Skeletal muscle satellite cell (primary cell): ENCODE measurements at regions not wholly inside any gene's neighbourhood (a gene's known extent, or its start where the extent isn't known, plus 50 kb on each side); places are given as distances from the start of the nearest gene placed in this dataset.
A peak's percentile ranks its signal among the peaks of the same experiment; 100 is the strongest.

Source experiments
- H3K27me3 ChIP-seq: 2 replicates; pipeline ENCODE4 v1.7.0; 2013; ENCODE audit warnings: low read length; ENCODE audit not compliant: control insufficient read depth, insufficient read depth
- H3K36me3 ChIP-seq: 2 replicates; pipeline ENCODE4 v1.7.0; 2013; ENCODE audit warnings: mild to moderate bottlenecking, control low read depth, low read length; ENCODE audit not compliant: insufficient read depth
- H3K4me1 ChIP-seq: 2 replicates; pipeline ENCODE4 v1.7.0; 2013; ENCODE audit warnings: low read length; ENCODE audit not compliant: control insufficient read depth, insufficient read depth
- H3K4me2 ChIP-seq: 2 replicates; pipeline ENCODE4 v1.7.0; 2013; ENCODE audit warnings: mild to moderate bottlenecking, low read length
- H3K4me3 ChIP-seq: 2 replicates; pipeline ENCODE4 v1.7.0; 2013; ENCODE audit warnings: low read length
- H3K9ac ChIP-seq: 2 replicates; pipeline ENCODE4 v1.7.0; 2013; ENCODE audit warnings: mild to moderate bottlenecking, low read depth, low read length, moderate library complexity
- H3K9me3 ChIP-seq: replicated peaks from 2 replicates; pipeline ENCODE4 v1.7.0; 2013; ENCODE audit warnings: mild to moderate bottlenecking, control low read depth, low read length

GRCh38 chr16:85984231-85984880 is 85.4 kb downstream of the IRF8 start:
- peaks cover 10% of the 10 kb centered on the region for H3K27me3 ChIP-seq

GRCh38 chr16:85984947-85985451 is 86.0 kb downstream of the IRF8 start:
- no peak overlapping the region for H3K4me3 ChIP-seq
- H3K4me1 ChIP-seq, result no peaks in the 10 kb centered on the region
- H3K27me3 ChIP-seq, result peaks cover 11% of the 10 kb centered on the region
- no peak overlapping the region for H3K9ac ChIP-seq
- no peaks in the 10 kb centered on the region for H3K9me3 ChIP-seq
- no peaks in the 10 kb centered on the region for H3K36me3 ChIP-seq
- no peak overlapping the region for H3K4me2 ChIP-seq

More at GRCh38 chr16:85984231-85984880, 85.4 kb downstream of the IRF8 start:
- Histone ChIP-seq H3K36me3 (no peaks in the 10 kb centered on the region), H3K9ac (no peak overlapping the region), H3K4me1 (no peaks in the 10 kb centered on the region), H3K4me3 (no peak overlapping the region), H3K4me2 (no peak overlapping the region), H3K9me3 (no peaks in the 10 kb centered on the region)

GRCh38 chr16:85986931-85987749 is 88.2 kb downstream of the IRF8 start:
- H3K4me2 ChIP-seq, result peak overlapping the region; percentile 56
- peak overlapping the region; percentile 24 for H3K4me3 ChIP-seq
- no peaks in the 10 kb centered on the region for H3K4me1 ChIP-seq
- no peak overlapping the region for H3K9ac ChIP-seq
- H3K36me3 ChIP-seq, result no peaks in the 10 kb centered on the region
- no peaks in the 10 kb centered on the region for H3K9me3 ChIP-seq
- H3K27me3 ChIP-seq, result peaks cover 19% of the 10 kb centered on the region

- H3K27me3 ChIP-seq, result peaks cover 19% of the 10 kb centered on the region
- no peaks in the 10 kb centered on the region for H3K4me1 ChIP-seq
- no peak overlapping the region for H3K9ac ChIP-seq
- no peaks in the 10 kb centered on the region for H3K9me3 ChIP-seq
- H3K36me3 ChIP-seq, result no peaks in the 10 kb centered on the region
- H3K4me3 ChIP-seq, result no peak overlapping the region
- no peak overlapping the region for H3K4me2 ChIP-seq
Measured at GRCh38 chr16:85987750-85988078, 88.8 kb downstream of the IRF8 start.

- Histone ChIP-seq H3K4me1 (no peaks in the 10 kb centered on the region), H3K4me2 (no peak overlapping the region), H3K4me3 (no peak overlapping the region), H3K9me3 (no peaks in the 10 kb centered on the region), H3K36me3 (no peaks in the 10 kb centered on the region), H3K9ac (no peak overlapping the region), H3K27me3 (peaks cover 19% of the 10 kb centered on the region)
Measured at GRCh38 chr16:85988306-85988705, 89.3 kb downstream of the IRF8 start.

- Histone ChIP-seq H3K9ac (no peak overlapping the region), H3K36me3 (no peaks in the 10 kb centered on the region), H3K4me2 (no peak overlapping the region), H3K9me3 (no peaks in the 10 kb centered on the region), H3K27me3 (peaks cover 19% of the 10 kb centered on the region), H3K4me3 (no peak overlapping the region), H3K4me1 (no peaks in the 10 kb centered on the region)
Measured at GRCh38 chr16:85988723-85989313, 89.9 kb downstream of the IRF8 start.

GRCh38 chr16:85989376-85989775 is 90.4 kb downstream of the IRF8 start:
- H3K27me3 ChIP-seq, result peaks cover 19% of the 10 kb centered on the region

GRCh38 chr16:85989863-85990643 is 91.1 kb downstream of the IRF8 start:
- no peak overlapping the region for H3K4me3 ChIP-seq
- peaks cover 23% of the 10 kb centered on the region for H3K27me3 ChIP-seq
- H3K4me1 ChIP-seq, result no peaks in the 10 kb centered on the region

More at GRCh38 chr16:85989376-85989775, 90.4 kb downstream of the IRF8 start:
- H3K4me1 ChIP-seq, result no peaks in the 10 kb centered on the region
- no peak overlapping the region for H3K9ac ChIP-seq
- H3K4me3 ChIP-seq, result no peak overlapping the region
- H3K9me3 ChIP-seq, result no peaks in the 10 kb centered on the region
- H3K4me2 ChIP-seq, result no peak overlapping the region
- H3K36me3 ChIP-seq, result no peaks in the 10 kb centered on the region

GRCh38 chr16:85990861-85991301 is 91.9 kb downstream of the IRF8 start:
- Histone ChIP-seq H3K9me3 (no peaks in the 10 kb centered on the region), H3K9ac (no peak overlapping the region), H3K4me2 (no peak overlapping the region), H3K4me1 (no peaks in the 10 kb centered on the region), H3K36me3 (no peaks in the 10 kb centered on the region), H3K4me3 (no peak overlapping the region), H3K27me3 (peaks cover 27% of the 10 kb centered on the region)

More at GRCh38 chr16:85989863-85990643, 91.1 kb downstream of the IRF8 start:
- Histone ChIP-seq H3K9ac (no peak overlapping the region), H3K4me2 (no peak overlapping the region), H3K36me3 (no peaks in the 10 kb centered on the region), H3K9me3 (no peaks in the 10 kb centered on the region)

- peaks cover 33% of the 10 kb centered on the region for H3K27me3 ChIP-seq
- H3K9ac ChIP-seq, result no peak overlapping the region
- no peak overlapping the region for H3K4me3 ChIP-seq
- H3K36me3 ChIP-seq, result no peaks in the 10 kb centered on the region
- no peak overlapping the region for H3K4me2 ChIP-seq
- H3K9me3 ChIP-seq, result no peaks in the 10 kb centered on the region
- H3K4me1 ChIP-seq, result no peaks in the 10 kb centered on the region
Measured at GRCh38 chr16:85991425-85991824, 92.5 kb downstream of the IRF8 start.

- Histone ChIP-seq H3K27me3 (peaks cover 33% of the 10 kb centered on the region), H3K9me3 (no peaks in the 10 kb centered on the region), H3K4me1 (no peaks in the 10 kb centered on the region), H3K4me3 (no peak overlapping the region), H3K4me2 (no peak overlapping the region), H3K36me3 (no peaks in the 10 kb centered on the region), H3K9ac (no peak overlapping the region)
Measured at GRCh38 chr16:85991856-85992255, 92.9 kb downstream of the IRF8 start.
